ENCODE measurements at regions not wholly inside any gene's neighbourhood (a gene's known extent, or its start where the extent isn't known, plus 50 kb on each side); places are given as distances from the start of the nearest gene placed in this dataset.
A peak's percentile ranks its signal among the peaks of the same experiment; 100 is the strongest.

DNA sequence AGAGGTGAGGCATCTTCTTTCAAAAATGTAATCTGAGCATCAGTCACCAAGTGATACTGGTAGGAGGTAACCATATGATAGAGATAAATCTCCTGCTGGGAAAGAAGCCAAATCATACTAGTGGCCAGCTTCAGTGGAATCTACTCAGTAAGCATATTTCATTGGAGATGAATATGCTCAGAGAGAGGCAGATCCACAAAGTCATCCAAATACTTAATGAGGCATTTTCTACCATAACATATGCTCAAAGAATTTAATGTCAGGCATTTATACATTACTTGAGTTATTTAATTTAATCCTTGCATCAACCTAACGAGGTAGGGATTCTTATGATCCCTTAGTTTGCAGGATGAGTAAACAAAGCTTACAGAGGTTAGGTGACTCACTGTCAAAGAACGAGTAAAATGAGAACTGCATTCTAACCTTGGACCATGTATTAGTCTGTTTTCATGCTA, 50.9 kb upstream of the DMRTA1 start:
- Histone ChIP-seq H3K9me3 (ENCODE audit: insufficient read depth, low read depth, low read length) (no peaks in the 10 kb centered on the region), H3K27me3 (ENCODE audit: insufficient read depth, low read length) (no peaks in the 10 kb centered on the region), H4K20me1 (ENCODE audit: insufficient read depth, low read length) (no peaks in the 10 kb centered on the region), H3K4me3 (ENCODE audit: insufficient read depth, low read depth, low read length) (no peak overlapping the region), H3K9ac (ENCODE audit: low read length) (no peak overlapping the region), H3K27ac (ENCODE audit: low read depth, low read length) (no peak overlapping the region), H3K36me3 (ENCODE audit: insufficient read depth, low read length) (no peaks in the 10 kb centered on the region), H2AFZ (ENCODE audit: low read depth, low read length) (no peak overlapping the region), H3K4me1 (ENCODE audit: insufficient read depth, low read length) (peaks cover 5% of the 10 kb centered on the region), H3K79me2 (ENCODE audit: insufficient read depth, low read length) (no peaks in the 10 kb centered on the region), H3K4me2 (ENCODE audit: low read length) (no peak overlapping the region)
- no peak overlapping the region for H3K27ac Mint-ChIP-seq (ENCODE audit: unreplicated experiment)
- H3K9me3 Mint-ChIP-seq (ENCODE audit: unreplicated experiment) = no peaks in the 10 kb centered on the region
- peaks cover 4% of the 10 kb centered on the region for H3K4me1 Mint-ChIP-seq (ENCODE audit: low read depth, unreplicated experiment)
- H3K4me3 Mint-ChIP-seq (ENCODE audit: unreplicated experiment) = no peak overlapping the region
- TF ChIP-seq EZH2 (IDR thresholded peaks at IDR 0.05; ENCODE audit: insufficient read depth, low read length) = no peak
- TF ChIP-seq, protein P1, sequence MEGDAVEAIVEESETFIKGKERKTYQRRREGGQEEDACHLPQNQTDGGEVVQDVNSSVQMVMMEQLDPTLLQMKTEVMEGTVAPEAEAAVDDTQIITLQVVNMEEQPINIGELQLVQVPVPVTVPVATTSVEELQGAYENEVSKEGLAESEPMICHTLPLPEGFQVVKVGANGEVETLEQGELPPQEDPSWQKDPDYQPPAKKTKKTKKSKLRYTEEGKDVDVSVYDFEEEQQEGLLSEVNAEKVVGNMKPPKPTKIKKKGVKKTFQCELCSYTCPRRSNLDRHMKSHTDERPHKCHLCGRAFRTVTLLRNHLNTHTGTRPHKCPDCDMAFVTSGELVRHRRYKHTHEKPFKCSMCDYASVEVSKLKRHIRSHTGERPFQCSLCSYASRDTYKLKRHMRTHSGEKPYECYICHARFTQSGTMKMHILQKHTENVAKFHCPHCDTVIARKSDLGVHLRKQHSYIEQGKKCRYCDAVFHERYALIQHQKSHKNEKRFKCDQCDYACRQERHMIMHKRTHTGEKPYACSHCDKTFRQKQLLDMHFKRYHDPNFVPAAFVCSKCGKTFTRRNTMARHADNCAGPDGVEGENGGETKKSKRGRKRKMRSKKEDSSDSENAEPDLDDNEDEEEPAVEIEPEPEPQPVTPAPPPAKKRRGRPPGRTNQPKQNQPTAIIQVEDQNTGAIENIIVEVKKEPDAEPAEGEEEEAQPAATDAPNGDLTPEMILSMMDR (IDR thresholded peaks at IDR 0.05; ENCODE audit: insufficient read depth, low read depth, low read length) = no peak
- DNase-seq (ENCODE audit: low read depth) = peak; percentile 76
- H3K27me3 Mint-ChIP-seq (ENCODE audit: low read depth, unreplicated experiment) = no peaks in the 10 kb centered on the region
- H3K36me3 Mint-ChIP-seq (ENCODE audit: low read depth, unreplicated experiment) = peaks cover 8% of the 10 kb centered on the region
- FAIRE-seq = no peak

Measured in astrocyte (in vitro differentiated cells and primary cell).